ENCODE measurements at regions not wholly inside any gene's neighbourhood (a gene's known extent, or its start where the extent isn't known, plus 50 kb on each side); places are given as distances from the start of the nearest gene placed in this dataset.

DNA sequence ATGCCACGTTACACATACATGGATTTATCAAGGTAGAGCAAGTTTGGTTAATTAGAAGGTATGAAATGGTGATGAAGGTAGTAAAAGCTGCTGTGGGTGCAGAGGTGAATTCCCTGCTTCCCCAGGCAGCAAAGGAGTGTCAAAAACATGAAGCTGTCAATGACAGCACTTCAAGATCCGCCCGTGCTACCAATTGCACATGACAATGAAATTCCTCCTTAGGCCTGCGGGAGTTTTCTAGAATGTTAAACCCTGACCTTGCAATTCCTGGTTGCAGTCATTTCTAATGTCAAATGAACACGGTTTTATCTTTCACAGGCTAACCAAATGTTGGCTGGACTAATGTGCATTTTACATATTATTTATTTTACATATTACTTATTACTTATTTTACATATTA, 67.7 kb upstream of the LSM14A start:
- WGBS, 2 donors (ENCODE audit: extremely low coverage in 2 of 2, insufficient read length in 2 of 2, insufficient replicate concordance in 1 of 2) = no CpG with 5 or more reads among the region's 5 CpGs
- no peak overlapping the region for H2AFZ ChIP-seq (ENCODE audit: low read length)

DNA sequence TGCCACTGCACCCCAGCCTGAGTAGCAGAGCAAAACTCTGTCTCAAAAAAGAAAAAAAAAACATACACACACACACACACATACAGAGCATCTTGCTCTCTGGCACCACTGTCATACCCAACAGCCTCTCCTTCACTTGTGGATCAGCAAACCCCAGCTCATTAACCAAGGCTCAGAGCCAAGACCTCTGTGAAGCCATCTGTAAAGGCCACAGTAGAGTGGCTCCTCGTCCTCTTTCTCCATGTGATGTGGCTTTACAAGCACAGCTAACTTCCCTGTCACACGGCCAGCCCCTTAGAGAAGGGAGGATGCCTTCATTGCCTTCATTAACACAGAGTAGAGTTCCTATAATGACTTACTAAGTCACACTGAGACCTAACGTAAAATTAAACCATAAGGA, 62.7 kb upstream of the LSM14A start:
- no CpG with 5 or more reads among the region's 3 CpGs for WGBS, 2 donors (ENCODE audit: extremely low coverage in 2 of 2, insufficient read length in 2 of 2, insufficient replicate concordance in 1 of 2)
- Histone ChIP-seq H4K8ac (ENCODE audit: low read depth, low read length) (no peak overlapping the region), H2BK5ac (ENCODE audit: low read length) (no peak overlapping the region), H3K9me3 (replicated peaks in 1 of 2; ENCODE audit: control insufficient read depth in 2 of 2, insufficient read depth in 1 of 2, low read depth in 1 of 2, low read length in 2 of 2) (no peaks in the 10 kb centered on the region), H3K4ac (ENCODE audit: low read length) (no peak overlapping the region), H3K14ac (ENCODE audit: low read length) (no peak overlapping the region), H3K9ac (ENCODE audit: low read depth, low read length, poor library complexity) (no peak overlapping the region), H3K4me1 (ENCODE audit: control insufficient read depth in 2 of 2, insufficient read depth in 1 of 2, low read depth in 1 of 2, low read length in 2 of 2) (no peaks in the 10 kb centered on the region), H3K4me3 (ENCODE audit: low read length in 2 of 2) (no peak overlapping the region), H3K23ac (ENCODE audit: low read depth, low read length, poor library complexity) (no peak overlapping the region), H2BK120ac (ENCODE audit: low read depth, low read length) (no peak overlapping the region), H3K4me2 (ENCODE audit: insufficient read depth, low read length, poor library complexity, severe bottlenecking) (no peak overlapping the region), H2AK5ac (ENCODE audit: low read depth, low read length) (no peak overlapping the region), H4K91ac (ENCODE audit: low read depth, low read length, poor library complexity) (no peak overlapping the region), H3K27ac (replicated peaks; ENCODE audit: low read length) (no peak overlapping the region), H3K79me1 (ENCODE audit: low read depth, low read length) (no peaks in the 10 kb centered on the region), H3K27me3 (ENCODE audit: control insufficient read depth in 3 of 3, insufficient read depth in 3 of 3, low read depth in 1 of 3, low read length in 3 of 3) (no peaks in the 10 kb centered on the region), H2AFZ (ENCODE audit: low read length) (no peak overlapping the region), H2BK12ac (ENCODE audit: low read length) (no peak overlapping the region), H3K18ac (ENCODE audit: low read length) (no peak overlapping the region), H3K36me3 (replicated peaks in 1 of 2; ENCODE audit: control insufficient read depth in 2 of 2, insufficient read depth in 2 of 2, low read length in 2 of 2) (no peaks in the 10 kb centered on the region), H2BK15ac (ENCODE audit: low read length) (no peak overlapping the region)
- no peak for DNase-seq (ENCODE audit: low spot score)

More for the DNA sequence above, 67.7 kb upstream of the LSM14A start:
- Histone ChIP-seq H2BK15ac (ENCODE audit: low read length) (no peak overlapping the region), H3K4me1 (ENCODE audit: control insufficient read depth in 2 of 2, insufficient read depth in 1 of 2, low read depth in 1 of 2, low read length in 2 of 2) (no peaks in the 10 kb centered on the region), H3K4me3 (ENCODE audit: low read length in 2 of 2) (no peak overlapping the region), H3K23ac (ENCODE audit: low read depth, low read length, poor library complexity) (no peak overlapping the region), H4K8ac (ENCODE audit: low read depth, low read length) (no peak overlapping the region), H2BK12ac (ENCODE audit: low read length) (no peak overlapping the region), H3K18ac (ENCODE audit: low read length) (no peak overlapping the region), H3K36me3 (replicated peaks in 1 of 2; ENCODE audit: control insufficient read depth in 2 of 2, insufficient read depth in 2 of 2, low read length in 2 of 2) (no peaks in the 10 kb centered on the region), H4K91ac (ENCODE audit: low read depth, low read length, poor library complexity) (no peak overlapping the region), H3K14ac (ENCODE audit: low read length) (no peak overlapping the region), H3K9me3 (replicated peaks in 1 of 2; ENCODE audit: control insufficient read depth in 2 of 2, insufficient read depth in 1 of 2, low read depth in 1 of 2, low read length in 2 of 2) (no peaks in the 10 kb centered on the region), H3K9ac (ENCODE audit: low read depth, low read length, poor library complexity) (no peak overlapping the region), H3K27ac (replicated peaks; ENCODE audit: low read length) (no peak overlapping the region), H2BK5ac (ENCODE audit: low read length) (no peak overlapping the region), H3K27me3 (ENCODE audit: control insufficient read depth in 3 of 3, insufficient read depth in 3 of 3, low read depth in 1 of 3, low read length in 3 of 3) (no peaks in the 10 kb centered on the region), H2AK5ac (ENCODE audit: low read depth, low read length) (no peak overlapping the region), H3K4ac (ENCODE audit: low read length) (no peak overlapping the region), H3K4me2 (ENCODE audit: insufficient read depth, low read length, poor library complexity, severe bottlenecking) (no peak overlapping the region), H3K79me1 (ENCODE audit: low read depth, low read length) (no peaks in the 10 kb centered on the region), H2BK120ac (ENCODE audit: low read depth, low read length) (no peak overlapping the region)
- no peak for DNase-seq (ENCODE audit: low spot score)

DNA sequence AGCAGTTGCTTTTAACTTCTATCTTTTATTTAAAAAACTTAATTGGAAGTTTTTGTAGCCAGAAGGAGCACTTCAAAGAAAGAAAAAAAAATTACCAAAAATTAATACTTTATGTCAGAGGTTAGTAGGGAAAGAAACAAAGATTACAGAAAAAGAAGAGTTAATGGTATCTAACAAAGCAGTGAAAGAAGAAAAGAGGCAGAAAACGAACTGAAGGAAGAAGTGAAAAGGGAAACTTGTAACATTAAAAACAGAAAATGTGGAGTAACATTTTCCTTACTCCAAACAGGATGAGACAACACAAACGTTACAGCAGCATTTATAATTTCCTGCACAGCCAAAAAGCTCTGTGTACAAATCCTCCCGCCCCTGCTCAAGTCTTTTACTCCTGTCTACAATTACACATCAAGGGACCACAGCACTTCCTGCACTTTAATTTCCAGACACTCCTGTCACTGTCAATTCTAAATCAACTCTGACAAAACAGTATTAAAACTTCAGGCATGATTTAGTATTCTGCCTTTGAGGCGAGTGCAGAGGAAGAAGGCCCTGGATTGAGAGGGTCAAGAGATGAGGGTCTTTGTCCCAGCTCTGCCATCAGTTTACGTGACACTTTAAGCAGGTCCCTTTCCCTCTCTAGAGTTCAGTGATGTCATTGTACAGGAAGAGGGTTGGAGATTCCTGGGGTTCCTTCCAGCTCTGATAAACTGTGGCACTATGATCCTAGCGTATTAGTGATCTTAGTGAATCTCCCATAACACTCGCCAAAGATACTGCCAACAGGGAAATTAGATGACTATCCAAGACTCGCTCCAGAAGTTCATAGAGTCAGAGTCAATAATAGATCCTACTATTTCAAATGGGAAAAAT, 53.2 kb upstream of the LSM14A start:
- Histone ChIP-seq H2BK15ac (ENCODE audit: low read length) (no peak overlapping the region), H3K27me3 (ENCODE audit: control insufficient read depth in 3 of 3, insufficient read depth in 3 of 3, low read depth in 1 of 3, low read length in 3 of 3) (no peaks in the 10 kb centered on the region), H3K79me1 (ENCODE audit: low read depth, low read length) (no peaks in the 10 kb centered on the region), H3K4ac (ENCODE audit: low read length) (no peak overlapping the region), H2AK5ac (ENCODE audit: low read depth, low read length) (no peak overlapping the region), H3K9ac (ENCODE audit: low read depth, low read length, poor library complexity) (no peak overlapping the region), H3K4me3 (ENCODE audit: low read length in 2 of 2) (no peak overlapping the region), H3K18ac (ENCODE audit: low read length) (no peak overlapping the region), H3K14ac (ENCODE audit: low read length) (no peak overlapping the region), H2BK5ac (ENCODE audit: low read length) (no peak overlapping the region), H3K36me3 (replicated peaks in 1 of 2; ENCODE audit: control insufficient read depth in 2 of 2, insufficient read depth in 2 of 2, low read length in 2 of 2) (no peaks in the 10 kb centered on the region), H4K8ac (ENCODE audit: low read depth, low read length) (no peak overlapping the region), H3K4me2 (ENCODE audit: insufficient read depth, low read length, poor library complexity, severe bottlenecking) (no peak overlapping the region), H3K9me3 (replicated peaks in 1 of 2; ENCODE audit: control insufficient read depth in 2 of 2, insufficient read depth in 1 of 2, low read depth in 1 of 2, low read length in 2 of 2) (peaks cover 0 to 2% of the 10 kb centered on the region in 2 donors), H2BK120ac (ENCODE audit: low read depth, low read length) (no peak overlapping the region), H2BK12ac (ENCODE audit: low read length) (no peak overlapping the region), H2AFZ (ENCODE audit: low read length) (no peak overlapping the region), H4K91ac (ENCODE audit: low read depth, low read length, poor library complexity) (no peak overlapping the region), H3K27ac (replicated peaks; ENCODE audit: low read length) (no peak overlapping the region), H3K4me1 (ENCODE audit: control insufficient read depth in 2 of 2, insufficient read depth in 1 of 2, low read depth in 1 of 2, low read length in 2 of 2) (peaks cover 4% of the 10 kb centered on the region in 2 donors), H3K23ac (ENCODE audit: low read depth, low read length, poor library complexity) (no peak overlapping the region)
- DNase-seq (ENCODE audit: low spot score) = no peak
- no CpG with 5 or more reads among the region's 8 CpGs for WGBS, 2 donors (ENCODE audit: extremely low coverage in 2 of 2, insufficient read length in 2 of 2, insufficient replicate concordance in 1 of 2)

GRCh38 chr19:34120141-34120540, 52.2 kb upstream of the LSM14A start:
- no peak overlapping the region for H3K4ac ChIP-seq (ENCODE audit: low read length)
- H2AFZ ChIP-seq (ENCODE audit: low read length) = no peak overlapping the region
- H3K23ac ChIP-seq (ENCODE audit: low read depth, low read length, poor library complexity) = no peak overlapping the region
- no peaks in the 10 kb centered on the region for H3K27me3 ChIP-seq (ENCODE audit: control insufficient read depth in 3 of 3, insufficient read depth in 3 of 3, low read depth in 1 of 3, low read length in 3 of 3)
- H3K9me3 ChIP-seq (replicated peaks in 1 of 2; ENCODE audit: control insufficient read depth in 2 of 2, insufficient read depth in 1 of 2, low read depth in 1 of 2, low read length in 2 of 2) = peaks cover 0 to 6% of the 10 kb centered on the region in 2 donors
- H3K4me3 ChIP-seq (ENCODE audit: low read length in 2 of 2) = no peak overlapping the region
- H2BK120ac ChIP-seq (ENCODE audit: low read depth, low read length) = no peak overlapping the region
- no peak overlapping the region for H3K14ac ChIP-seq (ENCODE audit: low read length)
- no peak overlapping the region for H3K27ac ChIP-seq (replicated peaks; ENCODE audit: low read length)
- no peak for DNase-seq (ENCODE audit: low spot score)
- no peak overlapping the region for H4K8ac ChIP-seq (ENCODE audit: low read depth, low read length)
- no peak overlapping the region for H2BK12ac ChIP-seq (ENCODE audit: low read length)
- H3K18ac ChIP-seq (ENCODE audit: low read length) = no peak overlapping the region
- no peak overlapping the region for H4K91ac ChIP-seq (ENCODE audit: low read depth, low read length, poor library complexity)
- no peak overlapping the region for H3K4me2 ChIP-seq (ENCODE audit: insufficient read depth, low read length, poor library complexity, severe bottlenecking)
- H3K4me1 ChIP-seq (ENCODE audit: control insufficient read depth in 2 of 2, insufficient read depth in 1 of 2, low read depth in 1 of 2, low read length in 2 of 2) = peaks cover 4 to 12% of the 10 kb centered on the region in 2 donors
- no peak overlapping the region for H3K9ac ChIP-seq (ENCODE audit: low read depth, low read length, poor library complexity)
- no peaks in the 10 kb centered on the region for H3K79me1 ChIP-seq (ENCODE audit: low read depth, low read length)
- no CpG with 5 or more reads among the region's 11 CpGs for WGBS, 2 donors (ENCODE audit: extremely low coverage in 2 of 2, insufficient read length in 2 of 2, insufficient replicate concordance in 1 of 2)
- H3K36me3 ChIP-seq (replicated peaks in 1 of 2; ENCODE audit: control insufficient read depth in 2 of 2, insufficient read depth in 2 of 2, low read length in 2 of 2) = no peaks in the 10 kb centered on the region
- no peak overlapping the region for H2BK15ac ChIP-seq (ENCODE audit: low read length)
- H2AK5ac ChIP-seq (ENCODE audit: low read depth, low read length) = no peak overlapping the region
- no peak overlapping the region for H2BK5ac ChIP-seq (ENCODE audit: low read length)
